Fibroblast of skin of right quadriceps (primary cell): ENCODE measurements at regions not wholly inside any gene's neighbourhood (a gene's known extent, or its start where the extent isn't known, plus 50 kb on each side); places are given as distances from the start of the nearest gene placed in this dataset.

Experiments used
- DNase-seq: peaks from one replicate; pipeline ENCODE4 v3.0.0-alpha.2; 2013

DNA sequence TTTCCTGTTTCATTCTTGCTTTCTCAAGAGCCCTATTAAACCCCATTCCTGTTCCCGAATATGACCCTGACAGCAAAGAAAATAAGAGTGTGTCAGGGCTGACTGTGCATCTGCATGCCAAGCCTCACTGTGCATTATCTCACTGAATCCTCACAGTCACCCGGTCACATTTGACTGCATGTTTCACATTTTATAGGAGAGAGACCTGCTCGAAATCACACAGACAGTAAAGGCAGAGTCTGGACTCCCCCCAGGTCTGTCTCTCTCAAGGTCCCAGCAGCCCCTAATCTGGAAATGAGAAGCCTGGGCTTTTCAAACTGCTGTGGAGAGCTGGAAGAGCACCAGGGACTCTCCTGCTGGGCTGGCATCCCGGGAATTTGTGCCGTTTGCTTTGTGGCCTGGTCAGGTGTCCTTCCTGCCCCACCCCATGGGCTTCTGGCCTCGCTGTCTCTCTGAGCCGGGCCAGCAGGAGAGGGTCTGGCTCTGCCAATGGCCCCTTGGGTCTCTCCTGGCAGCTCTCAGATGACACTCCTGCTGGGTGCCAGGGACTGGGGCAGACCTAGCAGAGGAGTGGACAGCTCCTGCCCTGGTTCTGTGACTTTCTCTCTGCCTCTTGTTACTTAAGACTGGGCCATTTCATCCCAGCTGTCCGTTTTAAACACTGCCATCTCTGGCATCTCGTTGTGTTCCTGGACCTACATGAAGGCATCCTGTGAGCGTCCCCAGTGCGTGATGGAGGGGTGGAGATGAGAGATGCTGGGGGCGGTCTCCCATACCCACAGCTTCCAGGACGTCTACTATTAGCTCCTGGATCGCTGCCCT is 173.6 kb downstream of the ARHGAP12 start:
- DNase-seq: peak; percentile 47

DNA sequence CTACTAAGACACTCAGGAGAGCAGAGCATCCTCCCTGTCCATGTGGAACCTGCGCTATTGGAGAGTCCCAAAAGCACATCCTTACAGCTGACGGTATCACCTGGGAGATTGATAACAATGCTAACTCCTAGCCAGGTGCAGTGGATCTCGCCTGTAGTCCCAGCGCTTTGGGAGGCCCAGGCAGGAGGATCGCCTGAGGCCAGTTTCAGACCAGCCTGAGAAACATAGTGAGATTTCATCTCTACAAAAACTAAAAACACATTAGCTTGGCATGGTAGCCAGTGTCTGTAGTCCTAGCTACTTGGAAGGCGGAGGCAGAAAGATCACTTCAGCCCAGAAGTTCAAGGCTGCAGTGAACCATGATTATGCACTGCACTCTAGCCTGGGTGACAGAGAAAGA is 174.9 kb downstream of the ARHGAP12 start:
- no peak for DNase-seq

DNA sequence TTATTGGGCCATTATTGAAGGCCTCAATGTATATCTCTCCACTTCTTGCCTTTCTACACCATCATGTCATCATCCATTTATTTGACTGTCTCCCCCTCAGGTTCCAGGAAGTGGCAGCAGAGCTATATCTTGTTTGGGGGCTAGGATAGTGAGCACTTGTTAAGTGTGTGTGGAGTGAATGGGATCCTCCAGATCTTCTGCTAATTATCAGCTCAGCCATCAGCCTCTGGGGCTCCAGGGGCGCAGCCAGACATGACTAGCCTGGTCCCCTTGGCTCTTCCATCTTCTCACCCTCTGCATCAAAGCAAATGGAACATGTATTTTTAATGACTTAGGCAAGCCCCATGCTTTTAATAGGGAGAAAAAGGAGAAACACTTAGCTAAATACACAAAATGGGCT is 176.5 kb downstream of the ARHGAP12 start:
- DNase-seq: no peak

DNA sequence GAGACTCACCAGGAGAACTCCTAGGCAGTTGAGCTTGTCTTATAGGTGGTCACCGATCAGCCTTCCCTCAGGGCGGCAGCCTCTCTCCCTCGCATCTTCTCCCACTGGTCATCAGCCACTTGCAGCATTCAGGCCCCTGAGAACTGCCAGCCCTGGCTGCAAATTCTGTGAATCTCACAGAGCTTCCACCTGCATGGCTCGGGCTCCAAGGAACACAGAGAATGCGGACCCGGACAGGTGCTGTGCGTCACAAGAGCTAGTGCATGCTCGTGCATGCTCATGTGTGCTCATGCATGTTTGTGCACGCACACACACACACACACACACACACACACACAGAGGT is 176.9 kb downstream of the ARHGAP12 start:
- no peak for DNase-seq

DNA sequence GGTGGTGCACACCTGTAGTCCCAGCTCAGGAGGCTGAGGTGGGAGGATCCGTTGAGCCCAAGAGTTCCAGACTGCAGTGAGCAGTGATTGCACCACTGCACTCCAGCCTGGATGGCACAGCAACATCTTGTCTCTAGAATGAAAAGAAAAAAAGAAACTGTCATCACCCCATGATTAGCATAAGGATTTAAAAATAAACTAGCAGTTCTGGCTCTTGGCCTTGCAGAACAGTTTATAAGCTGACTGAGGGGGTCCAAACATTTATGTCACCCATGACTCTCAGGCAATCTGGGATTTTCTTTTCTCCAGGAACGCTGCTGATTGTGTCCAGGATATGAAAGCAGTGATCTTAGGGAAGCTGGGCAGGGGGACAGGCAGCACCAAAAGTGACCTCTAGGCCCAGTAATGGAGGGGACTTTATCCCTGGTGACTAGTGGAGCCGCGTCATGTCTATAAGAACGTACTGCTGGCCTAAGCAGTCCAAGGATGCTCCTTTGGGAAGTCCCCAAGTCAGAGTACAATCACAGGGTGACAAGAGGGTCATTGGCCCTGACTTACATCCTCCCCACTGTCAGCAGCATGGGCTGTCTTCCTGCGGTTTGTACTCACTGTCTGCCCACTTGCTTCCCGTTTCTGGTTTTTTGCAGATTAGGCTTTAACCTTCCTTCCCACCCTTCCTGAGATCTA is 177.4 kb downstream of the ARHGAP12 start:
- peak; percentile 13 for DNase-seq

DNA sequence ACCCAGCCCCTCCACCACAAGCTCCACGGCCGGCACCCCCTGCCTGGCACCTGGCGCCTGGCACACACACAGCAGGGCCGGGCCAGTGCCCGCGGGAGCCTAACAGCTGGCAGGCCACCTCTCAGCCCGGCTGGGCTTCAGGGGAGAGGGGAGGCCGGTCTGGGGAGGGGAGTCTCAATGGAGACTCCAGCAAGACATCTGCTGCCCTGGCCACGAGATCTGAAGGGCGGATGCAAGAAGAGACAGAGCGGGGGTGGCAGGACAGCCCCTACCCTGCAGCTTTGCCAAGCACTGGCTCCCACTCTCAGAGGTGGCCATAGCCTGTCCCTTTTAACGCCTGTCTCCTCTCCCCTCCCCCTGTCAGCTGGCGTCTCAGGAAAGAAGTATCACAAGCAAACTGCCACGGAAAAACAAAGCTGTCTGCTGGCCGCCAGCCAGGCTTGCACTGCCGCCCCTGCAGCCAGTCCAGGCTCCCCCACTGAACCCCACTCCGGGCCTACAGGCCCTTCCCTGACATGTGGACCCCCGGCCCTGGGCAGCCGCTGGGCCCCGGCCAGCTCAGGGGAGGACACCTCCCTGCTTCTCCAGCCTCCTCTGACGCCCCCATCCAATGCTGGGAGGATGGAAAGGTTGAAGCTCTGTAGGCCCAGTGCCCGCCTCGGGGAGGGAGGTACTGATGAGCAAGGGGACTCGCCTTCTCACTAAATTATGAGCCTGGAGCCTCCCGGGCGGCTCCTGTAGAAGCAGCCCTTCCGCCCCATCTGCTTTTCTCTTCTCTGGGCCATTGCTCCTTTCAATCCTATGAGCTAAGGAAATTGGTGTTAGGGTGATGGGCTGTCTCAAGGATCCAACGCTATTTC is 178.4 kb downstream of the ARHGAP12 start:
- DNase-seq: peak; percentile 38

DNA sequence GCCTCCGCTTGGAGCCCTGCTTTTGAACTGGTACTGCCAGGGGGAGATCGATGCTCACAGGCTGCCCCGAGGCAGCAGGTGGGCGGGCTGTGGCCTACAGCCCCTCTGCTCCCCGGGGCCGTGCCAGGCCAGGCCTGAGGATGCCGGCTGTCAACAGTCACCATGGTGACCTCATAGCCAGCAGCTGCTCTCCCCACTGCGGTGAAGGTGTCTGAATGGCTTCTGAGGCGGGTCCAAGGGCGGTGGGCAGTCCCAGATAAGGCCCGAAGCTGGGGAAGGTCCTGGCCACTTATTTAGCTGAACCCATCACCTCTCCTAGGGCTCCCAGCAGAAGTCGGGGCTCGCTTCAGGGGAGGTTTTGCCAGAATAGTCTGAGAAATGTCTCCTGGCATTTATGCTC is 179.3 kb downstream of the ARHGAP12 start:
- DNase-seq: no peak

DNA sequence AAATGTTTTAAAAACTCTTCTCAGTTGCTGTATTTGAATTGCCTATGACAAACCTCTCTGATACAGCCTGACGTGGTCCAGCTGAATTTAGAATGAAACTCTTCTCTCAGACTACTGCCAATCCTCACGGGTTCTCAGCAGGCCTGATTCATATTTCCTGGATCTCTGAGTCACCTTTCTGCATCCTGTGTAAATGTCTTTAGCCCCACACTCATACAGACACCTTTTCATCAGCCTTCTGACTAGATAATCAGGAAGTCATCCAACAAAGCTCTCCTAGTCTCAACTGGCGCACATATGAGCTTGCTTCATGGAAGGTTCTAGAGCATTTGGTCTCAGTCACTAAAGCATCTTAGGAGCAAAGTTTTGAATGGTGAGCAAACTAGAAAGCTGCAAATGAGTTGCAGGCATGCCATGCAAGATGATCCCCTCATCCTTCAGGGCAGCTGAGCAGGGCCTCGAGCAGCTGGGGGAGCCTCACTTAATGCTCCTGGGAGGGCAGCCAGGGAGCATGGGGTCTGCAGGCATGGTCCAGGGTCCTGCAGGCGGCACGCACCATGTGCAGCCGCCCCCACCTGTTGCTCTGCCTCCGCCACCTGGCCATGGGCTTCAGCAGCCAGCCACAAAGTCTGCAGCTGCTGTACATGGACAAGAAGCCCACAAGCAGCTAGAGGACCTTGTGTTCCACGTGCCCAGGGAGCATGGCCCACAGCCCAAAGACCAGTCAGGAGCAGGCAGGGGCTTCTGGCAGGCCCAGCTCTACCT is 182.8 kb downstream of the ARHGAP12 start:
- peak; percentile 97 for DNase-seq

DNA sequence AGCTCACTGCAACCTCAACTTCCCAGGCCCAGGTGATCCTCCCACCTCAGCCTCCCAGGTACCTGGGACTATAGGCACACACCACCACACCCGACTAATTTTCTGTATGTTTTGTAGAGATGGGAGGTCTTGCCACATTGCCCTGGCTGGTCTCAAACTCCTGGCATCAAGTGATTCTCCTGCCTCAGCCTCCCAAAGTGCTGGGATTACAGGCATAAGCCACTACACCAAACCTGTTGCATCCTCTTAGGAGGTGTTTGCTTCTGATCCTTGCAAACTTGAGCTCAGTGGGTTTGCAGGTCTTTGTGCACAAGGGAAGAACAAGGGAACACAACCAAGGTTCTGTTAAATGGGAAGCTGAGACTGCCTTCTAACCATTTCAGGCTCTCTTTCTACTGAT is 184.6 kb downstream of the ARHGAP12 start:
- no peak for DNase-seq

DNA sequence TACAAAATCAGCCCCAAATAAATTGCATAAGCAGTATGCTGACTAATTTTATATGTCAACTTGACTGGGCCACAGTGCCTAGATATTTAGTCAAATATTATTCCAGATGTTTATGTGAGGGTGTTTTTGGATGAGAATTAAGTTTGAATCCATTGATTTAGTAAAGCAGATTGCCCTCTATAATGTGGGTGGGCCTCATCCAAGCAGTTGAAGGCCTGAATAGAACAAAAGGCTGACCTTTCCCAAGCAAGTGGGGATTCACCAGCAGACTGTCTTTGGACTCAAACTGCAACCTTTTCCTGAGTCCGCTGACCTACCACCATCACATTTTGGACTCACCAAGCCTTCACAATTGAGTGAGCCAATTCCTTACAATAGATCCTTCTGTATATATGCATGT is 186.4 kb downstream of the ARHGAP12 start:
- no peak for DNase-seq

DNA sequence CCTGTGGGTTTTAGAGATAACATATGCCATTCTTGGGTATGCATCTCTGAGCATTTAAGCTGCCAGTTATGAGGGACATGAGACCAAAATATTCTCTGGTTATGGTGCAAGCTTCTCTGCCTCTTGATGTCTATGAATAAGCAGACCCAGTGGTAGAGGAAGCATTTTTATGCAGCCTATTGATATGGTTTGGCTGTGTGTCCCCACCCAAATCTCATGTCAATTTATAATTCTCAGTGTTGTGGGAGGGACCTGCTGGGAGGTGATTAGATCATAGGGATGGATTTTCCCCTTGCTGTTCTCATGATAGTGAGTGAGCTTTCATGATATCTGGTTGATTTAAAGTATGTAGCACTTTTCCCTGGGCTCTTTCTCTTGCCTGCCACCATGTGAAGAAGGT is 187.2 kb downstream of the ARHGAP12 start:
- DNase-seq: no peak

DNA sequence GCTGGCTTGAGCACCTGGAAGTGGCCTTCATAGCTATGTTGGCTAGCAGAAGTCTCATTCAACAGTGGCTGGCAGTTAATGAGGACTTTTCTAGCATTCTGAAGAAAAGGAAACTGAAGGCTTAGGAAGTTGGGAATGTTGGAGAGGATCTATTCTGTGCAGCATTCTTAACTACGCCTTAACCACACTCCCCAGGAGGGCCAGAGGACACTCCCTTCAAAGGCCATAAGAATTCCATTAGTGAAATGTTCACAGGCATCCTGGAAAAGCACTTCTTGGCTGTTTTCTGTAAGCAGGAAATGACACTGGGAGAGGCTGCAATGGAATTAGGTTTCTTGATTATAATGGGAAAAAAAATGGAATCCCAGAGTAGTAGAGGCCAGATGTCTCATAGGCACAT is 188.9 kb downstream of the ARHGAP12 start:
- peak; percentile 98 for DNase-seq

DNA sequence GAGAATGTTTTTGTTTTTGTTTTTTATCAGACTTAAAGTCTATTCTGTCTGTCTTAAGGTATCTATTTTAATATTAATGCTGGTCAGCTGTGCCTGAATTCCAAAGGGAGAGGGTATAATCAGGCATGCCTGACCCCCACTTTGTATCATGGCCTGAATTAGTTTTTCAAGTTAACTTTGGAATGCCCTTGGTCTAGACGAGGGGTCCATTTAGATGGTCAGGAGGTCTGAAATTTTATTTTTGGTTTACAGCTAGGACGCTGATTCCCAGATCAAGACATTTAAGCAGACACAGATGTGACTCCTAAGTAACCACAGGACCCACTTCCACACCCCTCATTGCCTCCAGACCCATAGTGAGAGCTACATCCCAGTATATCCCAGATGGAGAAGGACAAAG is 189.5 kb downstream of the ARHGAP12 start:
- DNase-seq: no peak

DNA sequence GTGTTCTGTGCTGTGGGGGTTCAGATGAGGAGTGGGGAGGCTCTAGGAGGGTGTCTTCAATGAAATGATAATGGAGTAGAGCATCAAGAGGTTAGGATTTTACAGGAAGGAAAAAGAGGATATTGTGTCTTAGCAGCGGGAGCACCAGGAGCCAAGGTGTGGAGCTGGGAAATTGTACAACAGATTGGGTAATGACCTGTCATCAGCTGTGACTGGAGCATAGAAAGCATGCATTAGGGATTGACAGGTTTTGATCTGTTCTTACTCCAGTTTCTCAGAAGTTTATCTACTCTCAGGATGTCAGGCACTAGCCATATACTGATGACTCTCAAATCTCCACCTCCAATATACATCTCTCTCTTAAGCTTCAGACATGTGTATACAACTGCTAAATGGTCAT is 196.9 kb downstream of the ARHGAP12 start:
- DNase-seq: no peak

DNA sequence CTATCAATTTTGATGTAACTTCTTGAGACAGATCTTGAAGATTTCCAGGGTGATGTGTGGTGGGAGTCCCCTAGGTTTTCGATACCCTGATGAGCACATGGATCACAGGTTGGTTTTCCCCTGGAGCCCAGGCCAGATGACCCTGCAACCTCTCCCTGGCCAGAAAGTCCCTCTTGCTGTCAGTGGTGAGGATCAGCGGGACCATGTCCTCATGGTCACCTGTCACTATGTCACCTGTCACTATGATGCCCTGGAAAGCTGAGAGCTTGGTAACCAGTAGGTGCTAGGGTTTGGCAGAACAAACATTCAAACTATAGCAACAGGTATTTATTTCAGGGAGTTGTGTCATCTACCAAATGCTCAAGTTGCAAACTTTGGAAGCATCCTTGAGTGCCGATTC is 197.9 kb downstream of the ARHGAP12 start:
- no peak for DNase-seq

DNA sequence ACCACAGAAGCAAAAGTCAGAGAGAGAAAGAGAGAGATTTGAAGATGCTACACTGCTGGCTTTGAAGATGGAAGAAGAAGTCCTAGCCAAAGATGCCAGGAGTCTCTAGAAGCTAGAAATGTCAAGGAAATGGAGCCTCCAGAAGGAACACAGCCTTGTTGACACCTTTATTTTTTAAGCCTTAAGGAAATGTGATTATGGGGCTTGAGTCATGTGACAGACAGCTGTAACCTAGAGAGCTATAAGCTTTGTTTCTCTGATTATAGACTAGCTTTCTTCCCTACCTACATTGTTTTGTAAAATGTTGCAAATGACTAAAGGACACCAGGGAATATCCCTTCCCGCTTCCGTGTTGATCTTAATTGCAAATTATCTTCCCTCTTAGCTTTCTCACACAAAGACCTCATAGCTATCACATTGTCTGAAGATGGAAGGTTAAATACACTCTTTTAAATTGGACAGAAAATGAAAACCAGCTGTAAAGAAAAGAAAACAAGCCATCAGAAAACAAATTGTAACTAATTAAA is 199.9 kb downstream of the ARHGAP12 start:
- no peak for DNase-seq

DNA sequence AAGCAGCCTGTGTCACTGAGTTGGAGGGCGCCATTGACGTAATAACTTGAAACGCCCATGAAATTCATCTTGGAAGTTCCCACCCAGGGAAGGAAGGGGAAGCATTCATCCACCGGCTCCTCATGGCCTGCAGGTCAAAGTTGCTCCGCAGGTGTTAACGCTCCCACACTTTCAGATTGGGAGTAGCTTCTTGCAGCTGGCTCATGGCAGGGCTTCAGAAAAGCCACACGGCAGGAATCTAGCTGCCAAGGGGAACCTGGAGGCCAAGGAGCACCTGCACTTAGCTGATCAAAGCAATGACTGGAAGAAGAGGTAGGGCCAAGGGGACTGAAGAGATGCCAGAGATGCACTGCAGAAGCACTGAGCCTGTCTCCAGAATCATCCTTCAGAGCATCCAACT is 203.2 kb downstream of the ARHGAP12 start:
- no peak for DNase-seq

DNA sequence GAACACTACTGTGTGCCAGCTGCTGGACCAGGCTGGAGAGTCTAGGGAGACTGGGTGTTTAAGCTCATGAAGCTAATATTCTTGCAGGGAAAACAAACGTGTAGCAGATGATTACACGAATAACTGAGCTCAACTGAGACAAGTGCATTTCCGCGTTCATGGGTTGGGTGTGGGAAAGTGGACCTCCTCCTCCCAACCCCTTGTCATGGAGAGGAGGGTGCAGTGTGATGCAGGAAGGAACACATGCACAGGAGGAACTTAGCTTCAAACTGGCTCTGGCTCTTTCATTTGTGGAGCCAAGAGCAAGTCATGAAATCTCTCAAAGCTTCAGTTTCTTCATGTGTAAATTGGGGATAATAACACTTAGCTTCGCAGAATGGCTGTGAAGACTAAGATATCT is 204.3 kb downstream of the ARHGAP12 start:
- no peak for DNase-seq

DNA sequence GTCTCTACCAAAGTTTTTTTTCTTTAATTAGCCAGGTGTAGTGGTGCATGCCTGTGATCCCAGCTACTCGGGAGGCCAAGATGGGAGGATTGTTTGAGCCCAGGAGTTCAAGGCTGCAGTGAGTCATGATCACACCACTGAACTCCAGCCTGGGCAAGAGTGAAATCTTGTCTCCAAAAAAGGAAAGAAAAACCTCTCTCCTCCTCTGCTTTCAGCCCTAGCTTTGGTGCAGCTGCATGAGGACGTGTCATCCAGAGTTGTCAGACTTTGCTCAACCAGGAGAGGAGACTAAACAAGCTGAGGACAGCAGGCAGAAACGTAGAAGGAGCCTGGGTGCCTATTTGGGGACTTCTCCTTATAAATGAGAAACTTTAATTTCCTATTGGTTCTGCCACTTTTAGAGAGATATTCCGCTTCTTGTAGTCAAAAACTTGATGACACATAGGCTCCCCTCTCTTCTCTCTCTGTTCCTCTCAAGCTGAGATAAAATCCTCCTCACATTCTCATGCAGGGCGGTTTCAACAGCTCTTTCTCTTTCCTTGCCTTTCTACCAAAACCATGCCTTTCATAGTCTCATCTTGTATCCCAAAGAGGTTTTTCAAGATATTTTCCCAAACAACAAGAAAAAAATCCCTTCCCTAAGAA is 205.4 kb downstream of the ARHGAP12 start:
- peak; percentile 49 for DNase-seq

DNA sequence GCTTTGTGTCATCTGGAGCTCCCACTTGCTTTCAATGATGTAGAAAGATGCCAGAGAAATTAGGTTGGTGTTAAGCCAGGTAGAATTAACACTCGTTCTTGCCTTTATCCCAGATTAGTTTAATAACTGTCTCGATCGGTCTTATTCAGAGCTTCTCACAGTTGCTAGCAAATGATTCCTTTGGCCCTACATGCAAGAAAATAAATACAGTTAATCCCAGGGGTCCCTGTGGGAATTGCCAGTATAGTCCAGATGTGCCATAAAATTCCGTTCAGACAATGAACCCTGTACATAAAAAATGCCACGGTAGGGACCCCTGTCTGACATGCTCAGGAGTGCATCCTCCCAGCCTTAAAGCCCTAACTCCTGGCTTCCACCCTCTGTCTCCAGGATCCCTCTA is 207.5 kb downstream of the ARHGAP12 start:
- DNase-seq: peak; percentile 15

DNA sequence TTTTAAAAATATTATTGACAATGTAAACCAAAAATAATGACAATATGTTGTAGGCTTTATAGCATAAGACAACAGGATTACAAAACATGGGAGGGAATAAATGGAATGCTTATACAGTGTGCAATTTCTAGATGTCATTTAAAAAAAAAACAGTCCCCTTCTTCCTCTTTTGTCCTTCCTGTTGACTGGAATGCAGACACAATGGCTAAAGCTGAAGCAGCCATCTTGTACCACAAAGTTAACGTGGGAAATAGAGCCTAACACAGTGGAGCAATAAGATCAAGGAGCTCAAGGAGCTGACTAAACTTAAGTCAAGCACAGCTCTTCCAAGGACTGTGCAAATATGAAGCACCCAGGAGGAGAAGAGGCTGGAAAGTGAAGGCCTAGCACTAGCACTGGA is 208.1 kb downstream of the ARHGAP12 start:
- DNase-seq: no peak

DNA sequence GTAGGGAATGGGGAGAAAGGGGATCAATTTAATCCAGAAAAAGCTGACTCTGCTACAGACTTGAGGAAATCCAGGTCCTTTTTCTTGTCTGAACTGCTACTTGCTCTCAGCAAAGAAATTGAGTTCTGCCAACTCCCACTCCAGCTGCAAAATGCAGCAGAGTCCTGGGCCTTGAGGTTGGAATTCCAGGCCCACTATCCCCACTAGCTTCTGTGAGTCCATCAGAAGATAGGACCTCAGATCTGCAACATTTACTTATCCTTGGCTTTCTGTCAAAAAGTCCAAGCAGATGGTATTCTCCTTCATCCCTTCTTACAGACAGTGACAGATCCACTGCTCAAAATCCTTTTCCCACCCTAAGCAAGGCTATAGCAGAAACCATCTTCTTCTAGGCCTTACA is 219.2 kb downstream of the ARHGAP12 start:
- DNase-seq: no peak
